Anterior cingulate cortex (tissue), 58 donors: ENCODE measurements at regions not wholly inside any gene's neighbourhood (a gene's known extent, or its start where the extent isn't known, plus 50 kb on each side); places are given as distances from the start of the nearest gene placed in this dataset.
A peak's percentile ranks its signal among the peaks of the same experiment; 100 is the strongest.
"Not testable (repeated sequence)": the region's sequence is repeated elsewhere in the genome, so short reads cannot be mapped to it uniquely, and the experiment has no call there.

Experiments used
- DNase-seq, 58 donors: peaks; one replicate each; lab custom pipeline; 2025; lab: John Stamatoyannopoulos, UW

DNA sequence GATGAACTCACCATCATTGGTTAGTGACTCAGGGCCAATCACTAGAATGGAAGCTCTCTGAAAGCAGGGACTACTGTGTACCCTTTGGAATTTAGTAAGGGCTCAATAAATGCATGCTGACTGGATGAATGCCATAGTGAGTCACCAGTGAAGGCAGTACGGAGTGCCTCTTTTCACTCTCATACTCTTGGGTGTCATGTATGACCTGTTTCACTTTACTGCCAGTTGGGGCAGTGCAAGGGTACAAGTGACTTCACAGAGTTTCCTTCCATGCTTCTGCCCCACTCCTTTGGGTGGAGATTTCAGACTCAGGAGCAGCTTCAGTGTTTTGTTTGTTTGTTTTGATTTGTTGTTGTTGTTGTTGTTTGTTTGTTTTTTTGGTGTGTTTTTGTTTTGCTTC, 57.7 kb downstream of the SOX3 start:
- DNase-seq, result no peak

- DNase-seq, result peak in 1 of 58 donors; percentile 0
These were observed 64.0 kb downstream of the SOX3 start for GRCh38 chrX:140440876-140441275.

GRCh38 chrX:140439476-140439875, 65.4 kb downstream of the SOX3 start:
- DNase-seq, result peak in 9 of 58 donors; percentile 0 to 29 (median 2)

- DNase-seq, result no peak
These were observed 70.5 kb downstream of the SOX3 start for GRCh38 chrX:140434347-140434746.

- DNase-seq, result no peak
These were observed 71.3 kb downstream of the SOX3 start for GRCh38 chrX:140433582-140433981.

DNA sequence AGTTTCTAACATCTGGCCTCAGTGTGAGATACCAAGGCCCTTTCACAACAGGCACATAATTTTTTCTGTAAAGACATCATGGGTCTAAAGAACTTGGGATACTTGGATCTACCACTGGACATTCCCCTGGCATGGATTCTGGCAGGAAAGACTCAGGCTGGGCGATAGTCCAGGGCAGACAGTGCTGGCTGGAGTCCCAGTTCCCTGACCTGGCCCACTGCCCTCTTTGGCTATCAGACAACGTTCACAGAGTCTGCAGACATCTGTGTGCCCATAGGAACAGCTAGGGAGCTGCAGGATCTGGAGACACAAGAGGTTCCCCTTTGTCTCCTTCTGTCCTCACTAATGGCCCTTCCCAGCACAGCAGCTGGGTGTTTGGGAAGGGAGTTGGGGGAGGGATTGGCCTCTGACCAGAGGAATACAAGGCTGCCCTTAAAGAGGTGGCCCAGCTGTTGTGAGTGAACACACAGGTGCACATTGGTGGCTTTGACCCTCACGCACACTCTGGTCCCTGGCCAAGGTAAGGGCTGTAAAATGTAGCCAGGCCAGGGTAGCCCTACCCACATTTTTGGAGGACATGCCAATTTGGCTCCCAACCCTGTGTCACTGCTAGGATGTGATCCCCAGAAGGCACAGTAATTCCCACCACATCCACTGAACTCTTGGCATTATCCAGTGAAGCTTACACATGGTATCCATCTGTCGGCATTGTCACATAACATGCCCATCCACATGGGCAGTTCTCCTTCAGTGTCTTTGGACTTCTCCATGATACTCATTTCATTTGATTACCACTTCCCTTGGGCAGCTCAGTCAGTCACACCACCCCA, 72.3 kb downstream of the SOX3 start:
- DNase-seq, result peak in 46 of 58 donors; percentile 0 to 72 (median 20)

DNA sequence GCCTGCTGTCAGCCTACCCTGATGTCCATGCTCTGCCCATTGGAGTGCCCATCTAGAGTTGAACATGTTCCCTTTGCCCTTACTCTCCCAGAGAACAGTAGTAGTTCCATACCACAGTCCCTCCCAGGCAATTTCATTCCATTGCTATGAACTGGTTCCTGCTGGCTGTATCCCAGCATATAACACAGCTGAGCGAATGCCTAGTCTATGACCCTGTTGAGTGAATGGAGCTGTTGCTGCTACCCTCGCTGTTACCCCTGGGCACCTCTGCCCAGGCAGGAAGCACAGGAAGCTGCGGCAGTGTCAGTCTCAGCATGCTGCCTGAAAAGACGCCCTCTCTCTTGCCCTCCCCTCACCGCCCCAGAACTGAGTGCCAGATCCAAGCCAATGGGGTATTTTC, 73.3 kb downstream of the SOX3 start:
- no peak for DNase-seq

GRCh38 chrX:140425712-140426395, 79.0 kb downstream of the SOX3 start:
- DNase-seq, result no peak

DNA sequence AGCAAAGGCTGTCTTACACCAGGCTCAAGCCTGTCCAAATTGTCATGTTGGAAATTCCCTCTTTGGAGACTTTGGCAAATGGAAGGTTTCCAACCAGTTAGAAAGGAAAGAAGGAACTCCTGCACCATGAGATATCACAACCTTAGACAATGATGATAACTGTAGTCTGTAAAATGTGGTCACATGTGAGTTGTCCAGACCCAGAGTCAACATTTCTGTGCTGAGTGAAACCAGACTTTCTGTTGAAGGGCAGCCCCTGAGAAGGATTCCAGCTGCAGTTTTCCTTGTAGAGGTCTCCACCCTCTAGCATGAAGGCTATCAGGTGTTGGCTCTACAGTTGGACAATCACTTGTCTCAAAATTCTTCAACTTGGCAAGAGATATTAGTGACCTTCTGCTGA, 82.4 kb downstream of the SOX3 start:
- DNase-seq, result no peak

DNA sequence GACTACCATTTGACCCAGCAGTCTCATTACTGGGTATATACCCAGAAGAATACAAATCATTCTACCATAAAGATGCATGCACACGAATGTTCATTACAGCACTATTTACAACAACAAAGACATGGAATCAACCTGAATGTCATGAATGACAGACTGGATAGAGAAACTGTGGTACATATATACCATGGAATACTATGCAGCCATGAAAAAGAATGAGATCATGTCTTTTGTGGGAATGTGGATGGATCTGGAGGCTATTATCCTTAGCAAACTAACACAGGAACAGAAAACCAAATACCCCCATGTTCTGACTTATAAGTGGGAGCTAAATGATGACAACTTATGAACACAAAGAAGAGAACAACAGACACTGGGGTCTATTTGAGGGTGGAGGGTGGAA, 102.7 kb downstream of the SOX3 start:
- not testable (repeated sequence) for DNase-seq

DNA sequence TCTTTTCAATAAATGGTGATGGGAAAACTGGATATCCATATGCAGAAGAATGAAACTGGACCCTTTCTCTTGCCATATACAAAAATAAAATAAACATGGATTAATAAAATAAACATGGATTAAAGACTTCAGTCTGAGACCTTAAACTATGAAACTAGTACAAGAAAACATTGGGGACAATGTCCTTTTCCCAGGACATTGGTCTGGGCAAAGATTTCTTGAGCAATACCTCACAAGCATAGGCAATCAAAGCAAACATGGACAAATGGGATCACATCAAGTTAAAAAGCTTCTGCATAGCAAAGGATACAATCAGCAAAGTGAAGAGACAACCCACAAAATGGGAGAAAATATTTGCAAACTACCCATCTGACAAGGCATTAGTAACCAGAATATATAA, 108.5 kb downstream of the SOX3 start:
- not testable (repeated sequence) for DNase-seq

- DNase-seq, result no peak
These were observed 111.4 kb downstream of the SOX3 start for GRCh38 chrX:140393507-140393906.

DNA sequence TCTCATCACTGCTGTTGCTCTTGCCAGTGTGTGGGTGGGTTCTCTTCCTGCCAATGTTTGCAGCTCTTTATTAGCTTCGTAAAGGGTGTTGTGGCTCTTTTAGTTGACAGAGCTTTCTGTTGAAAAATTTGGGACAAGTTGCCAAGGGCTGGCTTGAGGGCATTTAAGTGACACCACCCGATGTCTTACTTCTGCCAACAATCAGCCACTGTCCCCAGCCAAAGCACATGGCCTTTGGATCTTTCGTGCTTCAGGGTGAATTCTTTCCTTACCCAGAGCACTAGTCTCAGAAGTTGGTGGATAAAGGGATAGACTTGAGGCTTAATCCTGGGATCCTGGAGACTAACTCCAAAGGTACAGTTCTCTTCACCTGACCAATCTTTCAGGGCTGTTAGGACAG, 113.6 kb downstream of the SOX3 start:
- peak in 1 of 58 donors; percentile 0 for DNase-seq

- DNase-seq, result no peak
These were observed 115.5 kb downstream of the SOX3 start for GRCh38 chrX:140389331-140389730.

DNA sequence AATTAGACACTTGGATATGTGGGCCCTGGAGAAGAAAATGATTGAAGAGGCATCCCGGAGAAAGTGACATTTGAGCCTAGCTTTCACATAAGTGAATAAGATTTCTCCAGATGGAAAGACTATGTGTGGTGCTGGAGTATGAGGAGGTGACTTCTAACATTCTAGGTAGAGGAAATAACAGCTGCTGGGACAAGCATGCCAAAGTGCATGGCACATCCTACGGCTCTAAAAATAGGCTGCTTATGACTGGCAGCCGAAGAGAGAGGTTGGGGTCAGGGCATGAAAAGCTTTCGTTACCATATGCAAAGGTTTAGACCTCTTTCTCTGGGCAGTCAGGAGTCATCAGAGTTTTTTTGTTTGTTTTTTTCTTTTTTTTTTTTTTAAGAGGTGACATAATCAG, 142.0 kb downstream of the SOX3 start:
- no peak for DNase-seq

- DNase-seq, result no peak
These were observed 143.9 kb downstream of the SOX3 start for GRCh38 chrX:140360924-140361323.

- DNase-seq, result no peak
These were observed 144.6 kb downstream of the SOX3 start for GRCh38 chrX:140360284-140360683.

DNA sequence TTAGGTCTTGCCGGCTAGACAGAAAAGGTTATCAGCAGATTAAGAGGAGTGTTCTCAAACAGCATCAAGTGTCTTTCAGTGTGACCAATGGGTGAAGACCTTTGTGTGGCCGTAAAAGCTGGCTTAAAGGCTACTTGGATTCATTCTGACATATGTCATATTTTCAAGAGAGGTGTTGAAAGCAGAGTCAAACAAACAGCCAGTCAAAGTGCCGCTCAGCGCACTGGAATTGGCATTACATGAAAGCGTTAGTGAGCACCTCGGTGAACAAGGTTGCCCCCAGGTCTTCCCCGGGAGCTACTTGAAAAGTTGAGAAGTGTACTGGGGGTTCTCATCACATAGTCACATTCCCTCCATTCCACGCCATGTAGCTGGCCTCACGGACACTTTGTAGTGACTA, 148.9 kb downstream of the SOX3 start:
- no peak for DNase-seq

DNA sequence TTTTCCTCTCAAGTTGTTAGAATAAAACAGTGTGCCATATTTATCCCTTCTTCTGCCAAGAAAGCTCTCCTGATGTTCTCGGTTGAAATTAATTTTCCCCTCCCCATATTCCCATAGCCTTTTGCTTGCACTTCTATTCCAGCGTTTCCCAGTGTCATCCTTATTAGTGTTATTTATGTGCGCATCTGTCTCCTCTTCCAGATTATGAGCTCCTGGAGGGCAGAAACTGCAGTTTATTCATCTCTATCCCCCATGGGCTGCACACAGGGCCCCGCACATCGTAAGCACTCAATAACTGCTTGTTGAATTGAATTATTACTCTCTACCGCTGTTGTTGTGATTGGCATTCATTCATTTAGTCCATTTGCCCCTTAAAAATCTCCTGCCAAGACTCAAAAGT, 149.4 kb downstream of the SOX3 start:
- DNase-seq, result no peak

GRCh38 chrX:140354431-140355120, 150.3 kb downstream of the SOX3 start:
- DNase-seq, result no peak

DNA sequence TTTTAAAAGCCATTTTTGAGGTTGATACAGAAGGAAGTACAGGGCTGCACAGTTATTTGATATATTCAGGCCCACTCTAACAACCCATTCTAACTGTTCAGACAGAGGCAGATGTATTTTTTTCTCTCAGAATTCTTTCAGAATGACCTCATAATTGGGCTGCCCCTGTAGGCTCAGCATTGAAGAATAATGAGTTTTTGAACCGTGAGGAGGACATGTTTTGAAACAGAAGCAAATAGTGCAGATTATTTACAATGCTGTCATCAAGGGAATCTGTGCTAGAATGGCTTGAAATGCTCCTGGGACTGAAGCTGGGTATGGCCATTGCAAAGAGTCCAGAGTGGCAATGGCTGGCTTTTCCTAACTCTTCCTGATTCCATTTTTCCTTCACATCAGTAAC, 158.1 kb downstream of the SOX3 start:
- no peak for DNase-seq
